Fibroblast of the aortic adventitia (primary cell): ENCODE measurements at regions not wholly inside any gene's neighbourhood (a gene's known extent, or its start where the extent isn't known, plus 50 kb on each side); places are given as distances from the start of the nearest gene placed in this dataset.
"Not testable (repeated sequence)": the region's sequence is repeated elsewhere in the genome, so short reads cannot be mapped to it uniquely, and the experiment has no call there.

ENCODE experiments used
- DNase-seq: peaks from one replicate; pipeline ENCODE4 v3.0.0-alpha.2; 2010; ENCODE audit warnings: low read depth
- H3K4me3 ChIP-seq: 2 replicates; pipeline ENCODE4 v1.5.1; 2011; ENCODE audit warnings: low read depth, mild to moderate bottlenecking, control low read depth, low read length, moderate library complexity
- TF ChIP-seq, protein P1 (sequence below): IDR thresholded peaks from 2 replicates; pipeline ENCODE4 v1.5.1; 2011; ENCODE audit warnings: mild to moderate bottlenecking, low read length, control low read depth, inconsistent platforms; ENCODE audit not compliant: insufficient read depth

DNA sequence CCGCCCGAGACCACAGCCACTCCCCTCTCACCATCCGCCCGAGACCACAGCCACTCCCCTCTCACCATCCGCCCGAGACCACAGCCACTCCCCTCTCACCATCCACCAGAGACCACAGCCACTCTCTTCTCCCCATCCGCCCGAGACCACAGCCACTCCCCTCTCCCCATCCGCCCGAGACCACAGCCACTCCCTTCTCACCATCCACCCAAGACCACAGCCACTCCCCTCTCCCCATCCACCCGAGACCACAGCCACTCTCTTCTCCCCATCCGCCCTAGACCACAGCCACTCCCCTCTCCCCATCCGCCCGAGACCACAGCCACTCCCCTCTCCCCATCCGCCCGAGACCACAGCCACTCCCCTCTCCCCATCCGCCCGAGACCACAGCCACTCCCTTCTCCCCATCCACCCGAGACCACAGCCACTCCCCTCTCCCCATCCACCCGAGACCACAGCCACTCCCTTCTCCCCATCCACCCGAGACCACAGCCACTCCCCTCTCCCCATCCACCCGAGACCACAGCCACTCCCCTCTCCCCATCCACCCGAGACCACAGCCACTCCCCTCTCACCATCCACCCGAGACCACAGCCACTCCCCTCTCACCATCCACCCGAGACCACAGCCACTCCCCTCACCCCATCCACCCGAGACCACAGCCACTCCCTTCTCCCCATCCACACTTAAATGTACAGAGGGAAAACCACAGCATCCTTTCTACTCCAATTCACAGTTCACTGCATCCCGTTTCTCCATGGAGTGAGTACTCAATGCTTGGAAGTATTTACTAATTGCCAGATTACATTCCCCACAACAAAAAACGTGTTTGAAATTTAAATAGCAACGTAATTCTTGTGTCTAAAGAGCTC lies 83.5 kb upstream of the SFSWAP start:
- DNase-seq, H3K4me3 ChIP-seq: not testable (repeated sequence)

DNA sequence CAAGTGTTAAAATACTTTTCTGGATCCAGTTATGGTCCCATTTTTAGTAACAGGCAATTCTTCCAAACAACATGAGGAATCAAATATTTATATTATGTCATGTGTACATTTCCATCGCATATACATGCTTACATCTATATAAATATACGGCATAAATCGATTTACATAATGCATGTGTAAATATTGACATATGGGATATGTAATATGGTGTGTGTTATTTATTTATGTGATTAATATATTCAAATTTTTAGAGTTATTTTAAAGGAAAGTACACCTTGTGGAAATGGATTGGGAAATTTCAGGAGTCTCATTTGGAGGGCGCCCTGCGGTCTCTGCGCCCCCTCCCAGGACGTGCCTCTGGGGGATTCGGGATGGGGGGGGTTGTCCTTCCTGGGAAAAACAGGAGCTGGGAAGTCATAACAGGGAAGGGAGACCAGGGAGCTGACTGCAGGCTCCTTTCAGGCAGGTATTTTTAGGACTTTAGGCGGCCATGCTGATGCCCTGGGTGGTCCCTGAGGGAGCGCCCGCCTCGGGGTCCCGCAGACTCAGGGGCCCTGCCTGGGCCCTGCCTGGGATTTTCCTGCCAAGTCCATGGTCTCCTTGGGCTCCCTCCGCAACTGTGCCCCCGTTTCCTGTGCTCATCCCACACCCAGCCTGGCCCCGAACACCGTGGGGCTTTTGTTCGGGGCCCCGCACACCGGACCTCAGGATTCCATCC lies 82.7 kb upstream of the SFSWAP start:
- H3K4me3 ChIP-seq: no peak overlapping the region
- TF ChIP-seq, protein P1, sequence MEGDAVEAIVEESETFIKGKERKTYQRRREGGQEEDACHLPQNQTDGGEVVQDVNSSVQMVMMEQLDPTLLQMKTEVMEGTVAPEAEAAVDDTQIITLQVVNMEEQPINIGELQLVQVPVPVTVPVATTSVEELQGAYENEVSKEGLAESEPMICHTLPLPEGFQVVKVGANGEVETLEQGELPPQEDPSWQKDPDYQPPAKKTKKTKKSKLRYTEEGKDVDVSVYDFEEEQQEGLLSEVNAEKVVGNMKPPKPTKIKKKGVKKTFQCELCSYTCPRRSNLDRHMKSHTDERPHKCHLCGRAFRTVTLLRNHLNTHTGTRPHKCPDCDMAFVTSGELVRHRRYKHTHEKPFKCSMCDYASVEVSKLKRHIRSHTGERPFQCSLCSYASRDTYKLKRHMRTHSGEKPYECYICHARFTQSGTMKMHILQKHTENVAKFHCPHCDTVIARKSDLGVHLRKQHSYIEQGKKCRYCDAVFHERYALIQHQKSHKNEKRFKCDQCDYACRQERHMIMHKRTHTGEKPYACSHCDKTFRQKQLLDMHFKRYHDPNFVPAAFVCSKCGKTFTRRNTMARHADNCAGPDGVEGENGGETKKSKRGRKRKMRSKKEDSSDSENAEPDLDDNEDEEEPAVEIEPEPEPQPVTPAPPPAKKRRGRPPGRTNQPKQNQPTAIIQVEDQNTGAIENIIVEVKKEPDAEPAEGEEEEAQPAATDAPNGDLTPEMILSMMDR: no peak
- no peak for DNase-seq

DNA sequence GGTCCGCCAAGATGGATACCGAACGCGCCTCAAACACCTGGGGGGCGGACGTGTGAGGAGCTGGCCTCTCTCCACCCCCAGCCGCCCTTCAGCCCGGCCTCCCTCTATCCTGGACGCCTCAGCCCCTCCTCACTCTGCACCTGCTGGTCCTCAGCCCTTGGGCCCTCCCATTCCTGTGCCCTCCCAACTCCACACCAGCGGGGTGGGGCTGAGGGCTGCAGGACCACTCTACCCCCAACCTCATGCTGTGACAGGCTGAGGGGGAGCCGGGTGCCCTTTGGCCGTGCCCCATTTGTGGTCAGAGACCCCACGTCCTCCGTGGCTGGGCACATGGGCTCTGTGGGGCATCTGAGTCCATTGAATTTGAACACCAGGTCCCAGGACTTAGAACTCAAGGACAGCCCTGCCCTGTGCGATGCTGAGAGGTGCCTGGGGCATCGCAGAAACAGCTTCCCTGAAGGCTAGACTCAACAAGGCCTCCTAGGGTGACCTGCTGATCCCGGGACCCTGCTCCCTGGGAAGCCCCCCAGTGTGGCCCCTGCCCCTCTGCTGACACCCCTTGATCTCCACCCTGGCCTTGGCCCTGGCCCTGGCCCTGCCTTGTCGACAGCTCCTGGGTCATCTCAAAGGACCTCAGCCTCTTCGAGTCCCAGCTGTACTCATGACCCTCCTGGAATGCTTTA lies 82.0 kb upstream of the SFSWAP start:
- TF ChIP-seq, protein P1: no peak
- no peak overlapping the region for H3K4me3 ChIP-seq
- DNase-seq: no peak

DNA sequence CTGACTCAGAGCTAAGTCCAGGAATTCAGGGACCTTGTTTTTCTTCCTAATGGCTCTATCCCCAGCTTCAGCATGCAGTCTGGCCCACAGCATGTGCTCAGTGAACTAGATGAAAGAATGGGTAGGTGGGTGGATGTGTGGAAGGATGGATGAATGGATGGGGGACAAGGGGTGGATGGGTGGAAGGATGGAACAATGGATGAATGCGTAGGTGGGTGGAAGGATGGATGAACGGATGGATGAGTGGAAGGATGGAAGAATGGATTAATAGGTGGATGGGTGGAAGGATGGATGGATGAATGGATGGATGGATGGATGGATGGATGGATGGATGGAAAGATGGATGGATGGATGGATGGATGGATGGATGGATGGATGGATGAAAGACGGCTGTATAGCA lies 79.7 kb upstream of the SFSWAP start:
- DNase-seq: no peak
- TF ChIP-seq, protein P1: no peak
- H3K4me3 ChIP-seq: no peak overlapping the region

DNA sequence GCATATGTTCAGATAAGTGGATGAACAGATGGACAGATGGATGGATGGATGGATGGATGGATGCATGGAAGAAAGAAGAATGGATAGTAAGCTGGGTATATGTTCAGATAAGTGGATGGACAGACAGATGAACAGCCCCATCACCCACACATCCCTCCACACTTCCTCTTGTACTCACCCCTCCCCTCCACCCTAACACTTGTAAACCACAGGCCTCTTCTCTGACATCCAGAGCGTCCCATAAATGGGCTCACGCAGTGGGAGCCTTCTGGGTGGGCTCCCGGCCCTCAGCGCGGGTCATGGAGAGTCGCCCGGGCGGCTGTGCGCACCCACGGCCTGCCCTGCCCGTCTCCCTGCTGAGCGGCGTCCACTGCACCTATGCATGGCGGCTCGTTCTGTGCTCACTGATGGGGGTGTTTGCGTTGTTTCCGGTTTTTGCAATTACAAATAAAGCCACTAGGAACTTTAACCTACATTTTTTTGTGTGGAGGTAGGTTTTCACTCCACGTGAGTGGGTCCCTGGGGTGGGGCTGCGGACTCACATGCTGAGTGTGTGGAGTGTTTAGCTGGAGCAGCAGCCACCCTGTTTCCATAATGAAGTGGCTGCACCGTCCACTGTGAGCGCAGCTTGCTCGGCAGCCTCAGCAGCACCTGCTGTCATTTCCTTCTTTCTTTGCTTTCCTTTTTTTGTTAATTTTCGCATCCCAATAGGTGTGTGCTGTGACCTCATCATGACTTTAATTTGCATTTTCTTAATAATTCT lies 78.8 kb upstream of the SFSWAP start:
- DNase-seq, H3K4me3 ChIP-seq: not testable (repeated sequence)

DNA sequence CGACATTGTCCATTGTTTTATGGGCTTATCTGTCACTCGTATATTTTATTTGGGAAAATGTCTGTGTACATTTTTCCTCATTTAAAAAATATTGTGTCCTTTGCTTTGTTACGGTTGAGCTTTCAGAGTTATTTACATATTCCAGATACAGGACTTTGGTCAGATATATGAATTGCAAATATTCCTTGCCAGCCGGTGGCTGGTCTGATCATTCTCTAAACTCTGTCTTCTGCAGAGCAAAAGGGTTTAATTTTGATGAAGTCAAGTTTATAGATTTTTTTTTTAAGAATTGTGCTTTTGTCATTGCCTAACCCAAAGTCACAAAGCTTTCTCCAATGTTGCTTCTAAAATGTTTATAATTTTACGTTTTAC lies 78.3 kb upstream of the SFSWAP start:
- not testable (repeated sequence) for DNase-seq, H3K4me3 ChIP-seq

DNA sequence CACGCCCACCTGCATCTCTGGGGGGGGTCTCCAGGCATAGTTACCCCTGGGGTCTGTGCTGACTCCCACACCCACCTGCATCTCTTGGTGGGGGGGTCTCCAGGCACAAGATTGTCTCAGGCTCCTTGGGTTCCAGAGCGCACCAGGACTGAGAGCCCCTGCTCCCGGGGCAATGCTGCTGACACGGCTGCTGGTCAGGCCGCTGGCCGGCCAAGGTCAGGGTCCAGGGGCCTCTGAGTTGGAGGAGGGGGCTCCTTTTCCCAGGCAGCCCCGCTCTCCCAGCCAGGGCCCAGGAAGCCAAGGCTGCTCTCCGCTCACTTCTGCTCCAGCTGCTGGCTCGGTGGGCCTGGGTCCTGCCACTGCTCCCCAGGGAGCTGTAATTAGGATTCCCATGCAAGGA lies 77.3 kb upstream of the SFSWAP start:
- H3K4me3 ChIP-seq, DNase-seq: not testable (repeated sequence)

DNA sequence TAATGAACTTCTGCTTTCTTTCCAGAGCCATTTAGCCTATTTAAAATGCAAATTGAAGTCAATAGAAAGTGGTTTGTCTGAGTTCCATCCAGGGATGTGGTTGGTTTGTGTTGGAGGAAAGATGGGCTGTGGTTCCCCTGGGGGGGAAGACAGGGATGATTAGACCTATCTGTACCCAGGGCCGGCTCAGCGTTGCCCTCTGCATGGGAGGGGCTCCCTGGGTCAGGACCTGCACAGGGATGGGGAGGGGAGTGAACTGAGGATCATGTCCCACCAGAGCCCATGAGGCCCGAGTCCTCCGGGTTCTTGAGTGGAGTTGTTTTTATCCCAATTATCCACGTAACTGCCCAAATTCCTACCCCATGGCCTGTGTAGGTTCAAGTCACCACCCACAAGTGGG lies 76.9 kb upstream of the SFSWAP start:
- DNase-seq: no peak
- TF ChIP-seq, protein P1: no peak
- H3K4me3 ChIP-seq: no peak overlapping the region

DNA sequence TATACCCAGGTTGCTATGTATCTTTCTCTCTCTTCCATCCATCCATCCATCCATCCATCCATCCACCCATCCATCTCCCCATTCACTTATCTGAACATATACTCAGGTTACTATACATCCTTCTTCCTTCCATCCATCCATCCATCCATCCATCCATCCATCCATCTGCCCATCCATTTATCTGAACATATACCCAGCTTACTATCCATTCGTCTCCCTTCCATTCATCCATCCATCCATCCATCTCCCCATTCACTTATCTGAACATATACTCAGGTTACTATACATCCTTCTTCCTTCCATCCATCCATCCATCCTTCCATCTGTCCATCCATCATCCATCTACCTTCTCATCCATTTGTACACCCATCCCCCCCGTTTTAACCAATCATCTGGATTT lies 75.9 kb upstream of the SFSWAP start:
- not testable (repeated sequence) for H3K4me3 ChIP-seq

More for the DNA sequence above, 75.9 kb upstream of the SFSWAP start:
- DNase-seq: not testable (repeated sequence)
